Activated CD4-positive, CD25-positive, alpha-beta regulatory T cell treated with anti-CD3 and anti-CD28 coated beads, Interleukin-2, amount 50 U/mL, for 72 hours (primary cell): ENCODE measurements at regions not wholly inside any gene's neighbourhood (a gene's known extent, or its start where the extent isn't known, plus 50 kb on each side); places are given as distances from the start of the nearest gene placed in this dataset.

Source experiments
- DNase-seq: peaks from one replicate; pipeline ENCODE4 v3.0.0; 2021

DNA sequence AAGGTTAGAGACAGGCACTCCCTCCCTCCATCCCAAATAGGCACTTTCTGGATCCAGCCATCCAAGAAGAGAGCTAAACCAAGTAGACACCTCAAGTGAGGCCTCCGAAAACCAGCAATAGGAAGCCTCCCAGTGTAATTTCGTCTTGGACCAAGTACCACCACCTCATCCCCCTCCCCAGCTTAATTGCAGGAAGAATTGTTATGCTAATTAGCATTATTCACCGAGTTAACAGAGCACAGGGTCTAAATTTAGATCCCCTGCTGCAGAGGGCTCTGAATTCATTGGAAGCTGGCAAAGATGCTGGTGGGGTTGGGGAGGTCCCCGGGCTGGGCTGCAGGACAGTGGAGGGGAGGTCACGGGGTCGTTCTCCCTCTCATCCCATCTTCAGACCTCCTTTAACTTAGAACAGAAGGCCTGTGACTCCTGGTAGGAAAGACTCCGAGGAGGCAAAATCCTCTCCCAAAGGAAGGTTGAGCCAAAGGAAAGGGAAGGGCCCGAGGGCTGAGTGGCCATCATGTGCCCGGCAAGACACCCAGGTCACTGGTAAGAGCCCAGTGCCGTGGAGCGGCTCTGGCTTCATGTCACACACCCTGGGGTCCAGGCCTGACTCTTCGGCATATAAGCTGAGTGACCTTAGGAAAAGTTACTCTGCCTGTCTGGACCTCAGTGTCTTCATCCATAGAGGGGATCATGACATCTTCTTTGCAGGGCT, 209.2 kb upstream of the GRIK3 start:
- DNase-seq: no peak

DNA sequence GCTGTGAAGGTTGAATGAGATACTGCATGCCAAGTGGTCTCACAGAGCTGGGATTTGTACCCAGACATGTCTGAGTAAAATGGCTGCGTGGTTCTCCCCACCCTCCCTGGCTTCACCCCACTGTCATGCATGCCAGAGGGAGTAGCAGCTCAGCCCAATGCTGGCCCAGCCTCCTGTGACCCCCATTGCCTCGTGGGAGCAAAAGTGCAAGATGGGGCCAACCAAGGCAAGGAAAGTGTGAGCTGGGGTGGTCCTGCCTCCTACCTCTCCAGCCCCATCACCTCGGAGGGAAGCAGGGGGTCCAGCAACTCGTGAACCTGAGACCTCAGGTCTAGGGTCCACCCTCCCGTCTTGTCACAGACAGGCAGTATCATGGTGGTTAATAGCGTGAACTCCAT, 209.8 kb upstream of the GRIK3 start:
- DNase-seq: no peak

DNA sequence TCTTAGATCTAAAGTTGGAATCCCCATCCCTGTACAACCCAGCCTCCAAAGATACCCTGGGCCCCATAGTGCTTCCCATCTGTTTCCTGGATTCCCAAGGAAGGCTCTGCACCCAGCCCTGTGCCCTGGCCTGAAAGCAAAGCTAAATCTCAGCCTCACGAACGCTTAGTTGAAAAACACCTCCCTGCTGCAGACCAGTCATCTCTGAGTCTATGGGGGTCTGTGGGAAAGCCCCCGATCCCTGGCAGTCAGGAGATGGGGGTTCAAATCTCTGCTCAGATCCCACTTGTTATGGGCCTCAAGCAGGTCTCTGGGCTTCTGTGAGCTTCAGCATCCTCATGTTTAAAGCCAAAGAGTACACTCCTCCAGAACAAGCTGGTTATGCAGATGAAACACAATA, 210.5 kb upstream of the GRIK3 start:
- DNase-seq: no peak

DNA sequence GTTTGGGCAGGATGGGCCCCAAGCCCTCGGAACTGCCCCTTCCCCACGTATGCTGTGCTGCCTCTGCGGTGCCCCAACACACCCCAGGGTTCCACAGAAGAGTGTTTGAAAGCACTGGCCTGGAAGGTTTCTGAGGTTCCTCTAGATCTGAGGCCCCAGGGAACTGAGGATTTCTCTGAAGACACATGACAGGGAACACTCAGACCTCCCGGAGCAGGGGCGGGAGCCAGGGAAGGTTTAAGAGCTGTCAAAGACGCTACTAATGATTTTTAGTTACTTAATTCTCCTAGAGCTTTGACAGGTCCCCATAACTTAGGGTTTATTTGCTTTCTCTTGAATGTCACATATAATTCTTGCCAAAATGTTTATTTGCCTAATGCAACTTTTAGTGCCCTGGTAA, 212.3 kb upstream of the GRIK3 start:
- no peak for DNase-seq

DNA sequence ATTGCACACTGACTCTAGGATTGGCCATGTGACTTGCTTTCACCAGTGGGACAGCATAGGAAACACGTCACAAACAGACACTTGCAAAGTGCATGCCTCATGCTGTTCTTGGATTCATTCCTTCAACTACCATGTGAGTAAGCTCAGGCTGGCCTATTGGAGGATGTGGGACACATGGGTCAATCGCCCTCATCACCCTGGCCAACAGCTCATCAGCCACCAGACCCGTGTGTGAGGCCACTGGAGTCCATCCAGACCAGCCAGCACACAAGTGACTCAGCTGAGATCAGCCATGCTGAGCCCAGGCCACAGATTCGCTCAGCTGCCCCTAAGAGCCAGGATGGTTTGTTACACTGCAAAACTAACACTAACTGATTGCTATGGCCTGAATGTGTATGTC, 216.1 kb upstream of the GRIK3 start:
- DNase-seq: no peak

DNA sequence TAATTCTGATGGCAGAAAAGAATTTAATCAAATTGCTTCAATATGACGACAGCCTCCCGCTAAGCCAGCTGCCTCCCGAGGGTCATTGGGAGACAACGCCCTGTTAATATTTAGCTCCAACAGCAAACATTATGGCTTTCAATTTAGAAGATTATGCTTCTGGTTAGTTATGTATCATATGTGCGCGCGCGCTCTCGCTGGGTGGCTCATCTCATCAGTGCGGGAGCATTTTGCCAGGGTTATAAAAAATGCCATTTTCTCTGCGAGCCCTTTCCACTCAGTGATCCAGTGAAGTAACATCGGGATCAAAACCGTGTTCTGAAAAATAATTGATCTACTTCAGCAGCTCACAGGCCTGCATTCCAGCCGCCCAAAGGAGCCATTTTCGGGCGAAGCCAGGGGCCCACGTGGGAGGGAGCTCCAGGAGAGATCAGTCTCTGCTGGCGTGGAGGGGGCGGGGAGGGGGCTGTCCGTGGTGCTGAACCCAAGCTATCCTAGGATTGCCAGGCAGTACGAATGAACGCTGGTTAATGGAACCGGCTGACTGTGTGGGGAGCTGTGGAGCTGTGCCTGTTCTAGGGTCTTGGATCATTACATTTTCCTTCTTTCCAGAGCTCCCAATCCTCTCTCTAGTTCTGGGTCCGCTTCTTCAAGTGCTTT, 219.1 kb upstream of the ZC3H12A start:
- no peak for DNase-seq

DNA sequence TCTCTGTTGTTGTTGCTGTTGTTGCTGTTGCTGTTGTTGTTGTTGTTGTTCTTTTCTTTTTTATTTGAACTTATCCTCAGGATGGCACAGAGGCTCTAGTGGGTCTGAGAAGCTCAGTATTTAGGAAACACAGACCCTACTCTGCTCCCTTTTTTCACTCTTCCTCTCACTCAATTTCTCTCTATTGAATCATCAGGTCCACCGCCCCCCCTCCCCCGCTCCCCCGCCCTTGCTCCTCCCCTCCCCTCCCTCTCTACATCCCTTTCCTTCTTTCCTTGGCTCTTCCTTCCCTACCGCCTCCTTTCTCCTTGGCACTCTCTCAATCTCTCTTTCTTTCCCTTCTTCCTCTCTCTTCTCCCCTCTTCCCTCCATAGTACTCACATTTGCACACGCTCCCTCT, 218.5 kb upstream of the ZC3H12A start:
- DNase-seq: no peak

DNA sequence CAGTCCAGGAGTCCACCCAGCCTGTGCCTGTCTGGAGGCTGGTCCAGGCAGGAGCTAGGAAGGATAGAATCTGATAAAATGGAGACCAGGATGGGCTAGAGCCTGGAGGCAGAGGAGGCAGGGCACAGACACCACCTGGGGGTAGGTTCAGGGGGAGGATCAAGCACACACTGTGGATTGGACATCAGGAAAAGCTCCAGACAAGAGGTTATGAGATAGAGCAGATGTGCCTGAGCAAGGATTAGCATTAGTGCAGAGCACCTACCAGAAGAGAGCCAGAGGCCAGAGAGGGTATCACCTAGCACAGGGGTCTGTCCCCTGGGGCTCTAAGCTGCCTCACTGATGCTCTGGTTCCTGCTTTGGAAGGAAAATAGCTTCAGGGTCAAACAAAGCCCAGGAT, 216.7 kb upstream of the ZC3H12A start:
- no peak for DNase-seq

DNA sequence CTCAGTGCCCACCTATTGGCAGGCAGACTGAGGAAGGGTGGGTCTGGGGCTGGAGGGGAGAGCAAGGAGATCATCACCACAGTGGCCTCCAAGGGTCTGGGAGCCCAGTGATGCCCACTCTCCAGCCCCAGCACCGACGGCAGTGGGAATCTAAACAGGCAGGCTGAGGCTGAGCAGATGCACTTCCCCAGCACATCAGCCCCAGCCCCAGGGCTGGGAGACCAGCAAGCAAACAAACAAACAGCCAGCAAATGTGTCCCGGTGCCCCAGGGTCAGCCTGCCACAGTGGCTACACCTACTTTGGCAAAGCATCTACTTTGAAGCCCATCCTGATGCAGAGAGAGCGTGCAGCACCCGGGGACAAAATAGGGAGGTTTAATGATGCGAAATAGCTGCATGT, 216.3 kb upstream of the ZC3H12A start:
- no peak for DNase-seq

DNA sequence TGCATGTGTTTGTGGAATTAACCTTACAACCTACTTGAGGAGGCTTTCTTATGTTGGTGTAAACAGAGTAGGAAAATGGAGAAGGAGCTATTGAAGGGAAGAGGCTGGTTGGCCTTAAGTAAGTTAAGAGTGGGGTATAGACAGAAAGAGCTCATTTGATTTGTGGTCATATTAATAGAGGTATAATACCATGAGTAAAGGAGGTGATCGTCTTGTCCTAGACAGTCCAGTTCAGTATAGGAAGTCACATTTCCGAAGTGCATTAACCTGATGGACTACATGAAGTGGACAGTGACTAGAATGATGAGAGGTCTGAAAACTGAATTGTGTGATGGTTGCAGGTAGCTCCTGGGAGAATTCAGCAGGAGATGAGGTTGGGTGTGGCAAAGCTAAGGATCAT, 215.4 kb upstream of the ZC3H12A start:
- no peak for DNase-seq

DNA sequence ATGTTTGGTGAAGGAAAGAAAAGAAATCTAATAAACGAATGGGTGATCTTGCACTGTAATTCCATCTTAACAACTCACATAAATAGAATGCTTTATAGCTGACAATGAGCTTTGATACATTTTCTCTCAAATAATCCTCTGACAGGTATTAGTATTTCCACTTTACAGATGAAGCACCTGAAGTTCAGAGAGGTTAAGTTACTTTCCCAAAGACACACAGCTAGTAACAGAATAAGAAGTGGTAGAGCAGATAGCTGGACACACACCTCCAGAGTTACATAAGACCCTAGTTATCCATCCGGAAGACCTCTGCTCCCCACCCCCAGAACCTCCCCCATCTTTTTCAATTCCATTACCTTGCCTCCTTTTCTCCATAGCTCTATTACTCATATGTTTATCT, 213.3 kb upstream of the ZC3H12A start:
- DNase-seq: no peak

DNA sequence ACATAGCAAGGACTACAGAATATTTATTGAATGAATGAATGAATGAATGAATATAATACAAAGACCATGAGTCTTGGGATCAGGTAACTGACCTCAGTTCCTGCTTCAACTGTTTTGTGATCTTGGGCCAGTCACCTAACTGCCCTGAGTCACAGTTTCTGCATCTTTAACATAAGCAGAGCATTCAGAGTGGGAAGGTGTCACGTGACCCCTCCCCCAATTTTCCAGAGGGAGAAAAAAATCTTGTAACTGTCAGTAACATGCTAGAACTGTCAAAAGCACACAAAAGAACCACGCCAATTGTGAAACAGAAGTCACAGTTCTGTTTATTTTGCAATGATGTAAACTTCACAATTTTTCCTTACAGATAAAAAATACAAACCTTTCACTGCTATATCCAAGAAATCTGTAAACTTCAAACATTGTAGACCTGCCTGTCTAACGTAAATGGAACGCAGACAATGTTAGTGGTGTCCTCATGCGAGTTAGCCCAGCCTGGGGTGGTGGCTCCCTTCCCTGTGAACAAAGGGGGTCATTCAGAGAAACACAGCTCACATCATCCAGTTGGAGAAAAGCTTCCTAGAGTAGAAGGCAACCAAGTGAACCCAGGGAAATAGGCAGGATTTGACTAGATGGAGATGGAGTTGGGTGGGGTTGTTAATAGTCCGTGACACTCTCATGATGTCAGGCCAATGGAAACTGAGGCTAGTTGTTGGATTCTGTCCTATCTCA, 211.8 kb upstream of the ZC3H12A start:
- no peak for DNase-seq

DNA sequence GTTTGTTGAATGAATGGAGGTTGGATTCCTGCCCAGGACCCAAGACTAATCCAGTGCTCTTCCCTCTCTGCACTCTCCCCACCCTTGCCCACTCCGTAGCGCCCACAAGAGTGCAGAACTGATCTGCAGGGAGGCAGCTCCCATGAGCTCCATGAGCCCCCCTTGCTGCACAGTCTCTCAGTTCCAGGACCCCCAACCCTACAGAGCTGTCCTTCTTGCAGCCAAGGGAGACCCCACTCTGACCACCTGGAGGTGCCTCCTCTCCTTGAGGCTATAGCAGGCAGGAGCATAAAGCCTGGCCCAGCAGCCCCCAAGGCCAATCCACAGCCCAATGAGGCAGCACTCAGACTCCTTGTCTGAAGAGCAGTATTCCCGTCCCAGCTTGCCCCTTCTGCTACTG, 209.2 kb upstream of the ZC3H12A start:
- DNase-seq: no peak

DNA sequence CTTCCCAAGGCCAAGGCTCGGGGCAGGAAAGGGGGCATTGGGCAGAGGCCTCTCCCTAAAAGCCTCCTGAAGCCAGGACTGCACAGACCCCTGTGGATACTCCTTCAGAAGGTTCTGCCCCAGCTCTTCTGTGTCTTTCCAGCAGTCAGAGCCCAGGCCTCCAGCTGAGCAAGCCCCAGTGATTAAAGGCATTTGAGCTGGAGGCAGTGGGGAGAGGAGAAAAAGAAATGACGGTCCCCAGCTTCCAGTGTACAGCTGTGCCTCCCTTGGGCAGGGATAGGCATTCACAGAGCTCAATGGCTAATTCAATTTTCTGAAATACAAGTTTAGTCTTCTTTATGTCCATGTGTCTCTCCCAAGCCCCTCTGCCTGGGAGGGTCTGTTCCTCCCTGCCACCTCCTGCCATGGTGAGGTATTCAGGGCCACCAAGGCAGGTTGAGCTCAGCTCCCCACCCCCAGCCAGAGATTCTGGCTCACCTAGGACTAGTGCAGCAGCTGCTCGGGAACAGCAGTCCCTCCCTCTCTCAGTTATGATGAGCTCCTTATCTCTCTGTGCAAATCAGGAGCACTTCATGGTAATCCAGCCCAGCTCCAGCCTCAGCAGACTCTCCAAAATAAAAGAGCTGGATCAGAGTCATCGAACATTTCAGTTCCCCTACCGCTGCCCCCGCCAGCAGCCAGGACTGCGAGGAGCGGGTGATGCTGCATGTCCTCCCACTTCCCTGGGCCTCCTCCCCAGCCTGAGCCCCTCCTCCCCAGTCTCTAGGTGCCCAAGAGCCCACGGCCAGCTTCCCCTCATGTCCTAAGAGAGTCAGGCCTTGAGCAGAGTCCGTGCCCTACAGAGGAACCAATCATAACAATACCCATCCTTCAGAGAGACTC, 208.4 kb upstream of the ZC3H12A start:
- no peak for DNase-seq

DNA sequence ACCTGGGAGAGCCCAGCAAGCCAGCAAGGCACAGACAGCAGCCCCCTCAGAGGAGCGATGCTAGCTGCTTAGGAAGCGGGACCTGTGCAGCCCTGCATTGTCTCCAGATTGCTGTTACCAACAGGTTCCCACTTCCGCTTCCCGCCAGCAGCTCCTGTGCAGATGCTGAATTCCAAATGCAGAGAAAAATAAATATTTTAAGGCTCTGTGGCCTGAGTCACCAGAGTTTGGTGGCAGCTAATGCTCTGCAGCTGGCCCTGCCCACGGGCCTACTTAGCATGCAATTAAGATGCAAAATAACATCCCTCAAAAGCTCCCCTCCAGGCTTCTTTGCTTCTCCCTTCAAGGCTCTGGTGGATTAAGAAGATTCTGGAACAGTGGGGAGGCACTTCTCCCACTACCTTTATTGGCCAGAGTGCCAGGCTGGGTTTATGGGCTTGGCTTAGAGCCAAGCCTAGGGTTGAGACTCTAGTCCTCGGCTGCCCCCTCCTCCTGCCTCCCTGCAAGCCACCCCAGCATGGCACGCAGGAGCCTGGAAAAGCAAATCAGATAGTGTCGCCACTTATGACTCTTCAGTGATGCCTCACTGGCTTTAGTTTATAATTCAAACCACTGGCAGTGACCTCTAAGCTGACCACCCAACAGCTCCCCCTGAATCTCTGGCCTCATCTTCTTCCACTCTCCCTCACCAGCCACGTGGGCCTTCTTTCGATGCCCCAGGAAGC, 207.1 kb upstream of the ZC3H12A start:
- DNase-seq: no peak

DNA sequence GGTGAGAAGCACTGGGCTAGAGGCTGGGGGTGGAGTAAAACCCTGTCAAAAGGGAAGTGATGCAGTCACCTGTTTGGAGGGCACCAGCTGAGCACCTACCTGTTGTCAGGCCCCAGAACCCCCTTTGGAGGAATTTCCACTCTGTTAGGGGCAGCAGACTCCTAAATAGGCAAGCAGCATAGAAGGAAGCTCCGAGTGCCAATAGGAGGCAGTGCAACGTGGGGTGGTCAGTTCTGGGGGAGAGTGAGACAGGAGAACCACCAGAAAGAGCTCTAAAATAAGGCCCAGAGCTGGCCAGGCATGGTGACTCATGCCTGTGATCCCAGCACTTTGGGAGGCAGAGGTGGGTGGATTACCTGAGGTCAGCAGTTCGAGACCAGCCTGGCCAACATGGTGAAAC, 203.7 kb upstream of the ZC3H12A start:
- DNase-seq: no peak

DNA sequence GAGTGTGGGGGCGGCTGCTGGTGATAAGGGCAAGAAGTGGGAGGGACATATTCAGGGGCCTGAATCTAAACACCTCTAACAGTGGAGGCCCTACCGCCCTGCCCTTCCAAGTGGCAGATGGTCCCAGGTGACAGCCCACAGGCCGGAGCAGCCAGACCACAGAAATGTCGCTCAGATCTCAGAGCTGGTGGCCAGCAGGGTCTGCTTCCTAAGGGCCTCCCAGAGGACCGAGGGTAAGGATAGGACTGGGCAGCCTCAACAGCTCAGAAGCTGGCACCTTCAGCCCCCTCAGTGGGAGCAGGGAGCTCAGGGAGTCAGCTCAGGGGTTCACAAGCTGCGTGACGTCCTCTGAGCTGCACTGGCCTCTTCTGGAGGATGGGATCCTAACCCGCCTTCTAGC, 201.8 kb upstream of the ZC3H12A start:
- DNase-seq: no peak

DNA sequence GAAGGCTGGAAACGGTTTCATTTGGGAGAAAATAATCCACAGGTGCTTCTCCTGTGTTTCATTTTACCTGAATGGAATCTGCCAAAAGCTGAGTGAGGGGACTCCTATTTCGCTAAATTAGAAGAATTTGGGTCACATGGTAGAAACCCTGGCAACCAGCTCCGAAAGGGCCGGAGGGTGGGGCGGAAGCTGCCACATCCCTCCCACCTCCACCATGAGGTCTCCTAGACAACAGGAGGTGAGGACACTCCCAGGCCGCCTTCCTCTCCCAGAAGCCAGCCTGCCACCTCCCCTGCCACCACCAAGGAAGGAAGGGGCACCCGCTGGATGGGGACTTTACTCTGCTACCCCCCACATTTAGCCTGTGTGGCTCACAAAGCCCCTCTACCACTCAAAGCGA, 199.9 kb upstream of the ZC3H12A start:
- DNase-seq: no peak

DNA sequence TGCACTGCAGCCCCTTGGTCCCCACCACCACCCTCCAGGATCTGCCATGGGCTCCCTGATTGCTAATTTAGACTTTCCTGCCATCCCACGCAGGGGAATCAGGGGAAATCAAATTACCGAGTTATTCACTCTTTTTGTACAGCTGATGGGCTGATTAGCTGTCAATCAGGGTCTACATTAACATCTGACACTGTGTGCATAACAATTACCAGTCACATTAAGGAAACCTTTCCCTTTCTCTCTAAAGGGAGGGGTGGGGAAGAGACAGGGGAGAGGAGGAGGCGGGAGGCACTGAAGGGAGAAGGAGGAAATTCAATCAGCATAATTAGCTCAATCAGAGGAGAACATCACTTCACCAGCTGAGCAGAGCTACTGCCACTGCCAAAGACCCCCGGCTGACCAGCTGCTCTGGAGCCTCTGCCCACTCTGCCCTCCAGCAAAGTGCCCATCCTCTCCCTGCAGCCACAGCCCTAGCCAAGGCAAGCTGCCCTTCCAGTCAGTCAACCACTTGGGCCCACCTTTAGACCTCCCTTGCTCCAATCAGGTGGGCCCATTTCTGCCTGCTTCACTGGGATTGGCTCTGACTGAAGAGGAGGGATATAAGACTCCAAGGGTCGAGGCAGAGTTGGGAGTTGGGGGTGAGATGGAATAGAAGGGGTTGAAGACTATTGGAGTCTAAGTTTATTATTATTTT, 199.3 kb upstream of the ZC3H12A start:
- DNase-seq: no peak

DNA sequence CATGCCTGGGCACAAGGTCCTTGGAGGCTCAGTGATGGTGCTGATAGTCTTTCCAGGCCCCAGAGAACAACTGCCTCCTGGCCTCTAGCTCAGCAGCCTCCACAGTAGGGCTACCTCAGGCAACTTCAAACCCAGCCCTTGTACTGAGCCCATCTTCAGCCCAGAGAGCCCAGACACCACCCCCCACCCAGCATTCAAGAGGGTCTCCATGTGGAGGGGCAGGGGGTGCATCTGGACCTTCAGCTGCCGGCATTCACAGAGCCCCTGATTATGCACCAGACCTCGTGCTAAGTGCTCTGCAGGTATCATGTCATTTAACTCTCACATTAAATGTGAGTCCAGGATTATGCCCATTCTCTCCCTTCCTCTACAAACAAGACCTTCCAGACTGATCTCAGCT, 197.0 kb upstream of the ZC3H12A start:
- no peak for DNase-seq

DNA sequence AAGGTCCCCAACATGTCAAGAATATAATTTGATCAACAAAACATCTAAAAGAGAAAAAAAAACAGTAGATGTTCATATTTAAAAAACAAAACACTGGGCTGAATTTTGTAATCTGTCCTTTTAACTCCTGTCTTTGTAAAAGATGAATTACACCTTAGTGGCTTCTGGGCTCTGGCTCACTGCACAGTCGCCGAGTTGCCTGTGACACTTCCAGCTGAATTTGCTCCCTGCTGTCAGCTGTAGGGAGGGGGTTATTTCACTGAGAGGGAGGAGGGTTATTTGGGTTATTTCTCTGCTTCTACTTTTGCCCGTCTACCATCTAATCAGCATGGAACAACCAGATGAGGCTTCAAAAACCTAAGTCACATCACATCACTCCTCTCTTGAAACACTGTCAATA, 193.0 kb upstream of the ZC3H12A start:
- no peak for DNase-seq

DNA sequence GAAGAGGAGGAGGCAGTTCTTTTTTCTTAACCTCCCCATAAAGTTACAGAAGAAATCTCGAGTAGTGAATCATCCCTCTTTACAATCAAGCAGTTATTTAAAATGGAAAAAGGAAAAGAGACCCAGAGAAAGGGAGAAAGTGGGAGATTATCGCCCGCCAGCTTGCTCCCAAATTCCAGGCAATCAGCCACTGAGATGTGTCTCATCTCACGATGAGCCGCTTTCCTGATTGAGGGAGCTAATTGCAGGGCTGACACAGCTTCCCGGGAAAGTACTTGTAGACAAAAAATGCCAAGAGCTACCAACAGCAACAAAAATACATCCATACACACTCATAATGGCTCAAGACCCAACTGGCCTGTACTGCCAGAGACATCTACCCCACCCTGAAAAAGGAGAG, 191.6 kb upstream of the ZC3H12A start:
- DNase-seq: no peak
